ENCODE measurements at regions not wholly inside any gene's neighbourhood (a gene's known extent, or its start where the extent isn't known, plus 50 kb on each side); places are given as distances from the start of the nearest gene placed in this dataset.

DNA sequence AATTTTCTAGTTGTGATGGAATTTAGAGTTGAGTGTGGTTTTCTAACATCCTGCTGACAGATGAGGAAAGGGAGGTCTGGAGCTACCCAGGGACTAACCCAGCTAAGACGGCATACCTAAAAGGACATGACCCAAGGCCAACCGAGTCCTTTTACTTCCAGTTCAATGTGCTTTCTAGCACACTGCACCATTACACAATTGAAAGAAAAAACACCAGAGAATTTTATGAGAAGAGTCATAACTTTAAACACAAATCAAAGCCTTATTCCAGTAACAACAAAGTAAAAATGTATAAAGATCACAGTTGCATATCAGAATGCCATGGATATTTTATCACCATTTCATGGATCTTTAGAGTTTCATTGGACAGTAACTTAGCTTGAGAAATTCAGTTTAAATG is 480.3 kb downstream of the MEIS1 start:
- TF ChIP-seq CTCF (IDR thresholded peaks at IDR 0.05) = no peak
- TF ChIP-seq POLR2A (IDR thresholded peaks at IDR 0.05) = no peak

Data from Peyer's patch (tissue), 4 donors.